SU-DHL-6 (cell line): ENCODE measurements at regions not wholly inside any gene's neighbourhood (a gene's known extent, or its start where the extent isn't known, plus 50 kb on each side); places are given as distances from the start of the nearest gene placed in this dataset.

Source experiments
- H2AFZ ChIP-seq: fragments of 200-600 bp; sonication (generic); 2 replicates; pipeline ENCODE4 v1.6.1; 2014; ENCODE audit warnings: low read depth, mild to moderate bottlenecking, moderate library complexity, mixed read lengths, antibody characterized with exemption, low read length; ENCODE audit not compliant: severe bottlenecking
- H3F3A ChIP-seq: fragments of 200-600 bp; shearing (Covaris generic); 2 replicates; pipeline ENCODE4 v1.6.0; 2016; ENCODE audit warnings: antibody characterized with exemption, mild to moderate bottlenecking; ENCODE audit not compliant: insufficient read depth
- H3K27ac ChIP-seq: fragments of 200-600 bp; sonication (generic); 2 replicates; pipeline ENCODE4 v1.5.1; 2016; ENCODE audit warnings: low read depth, mild to moderate bottlenecking, low read length, moderate library complexity, mixed read lengths
- H3K27me3 ChIP-seq: fragments of 200-600 bp; sonication (generic), shearing (Covaris generic); 2 replicates; pipeline ENCODE4 v1.6.0; 2014; ENCODE audit warnings: mild to moderate bottlenecking, low read length
- H3K36me3 ChIP-seq: fragments of 200-600 bp; sonication (generic); 2 replicates; pipeline ENCODE4 v1.6.1; 2014; ENCODE audit warnings: mild to moderate bottlenecking, low read length, mixed read lengths
- H3K4me2 ChIP-seq: fragments of 300-600, 200-600 bp; shearing (Covaris generic), sonication (generic); 2 replicates; pipeline ENCODE4 v1.6.0; 2014; ENCODE audit warnings: low read length, low read depth, mild to moderate bottlenecking; ENCODE audit not compliant: poor library complexity, severe bottlenecking
- H3K4me3 ChIP-seq: fragments of 200-600 bp; sonication (generic); 2 replicates; pipeline ENCODE4 v1.5.1; 2014; ENCODE audit warnings: antibody characterized with exemption, low read length, mild to moderate bottlenecking, mixed read lengths; ENCODE audit not compliant: insufficient read depth, poor library complexity, severe bottlenecking
- H3K79me2 ChIP-seq: fragments of 200-600 bp; sonication (generic); 2 replicates; pipeline ENCODE4 v1.6.1; 2014; ENCODE audit warnings: mild to moderate bottlenecking, low read length, moderate library complexity; ENCODE audit not compliant: insufficient read depth
- H3K9ac ChIP-seq: fragments of 200-600 bp; sonication (generic); 2 replicates; pipeline ENCODE4 v1.7.0; 2014; ENCODE audit warnings: mild to moderate bottlenecking, low read length
- H3K9me2 ChIP-seq: fragments of 200-600 bp; sonication (generic); replicated peaks from 2 replicates; pipeline ENCODE4 v1.6.1; 2014; ENCODE audit warnings: low read length; ENCODE audit not compliant: insufficient read depth
- H3K9me3 ChIP-seq: fragments of 200-600 bp; sonication (generic); 2 replicates; pipeline ENCODE4 v1.6.1; 2014; ENCODE audit warnings: low read length, mixed read lengths; ENCODE audit not compliant: insufficient read depth
- H4K20me1 ChIP-seq: fragments of 200-600 bp; sonication (generic); 2 replicates; pipeline ENCODE4 v1.6.1; 2014; ENCODE audit warnings: low read depth, mild to moderate bottlenecking, antibody characterized with exemption, low read length, moderate library complexity, mixed read lengths
- CTCF ChIP-seq: fragments of 200-600 bp; sonication (generic); IDR thresholded peaks from one replicate; pipeline ENCODE4 v1.5.1; 2017; ENCODE audit warnings: antibody characterized with exemption, mild to moderate bottlenecking, low read length, moderate library complexity; ENCODE audit not compliant: insufficient read depth, poor library complexity, severe bottlenecking
- EZH2phosphoT487 ChIP-seq: fragments of 200-600 bp; sonication (generic), shearing (Covaris generic); conservative IDR thresholded peaks from 2 replicates; pipeline ENCODE4 v1.6.1; 2018; ENCODE audit warnings: mild to moderate bottlenecking, antibody characterized with exemption, low read length, moderate library complexity, mixed read lengths

- H3K9ac ChIP-seq: no peak overlapping the region
- H4K20me1 ChIP-seq: no peaks in the 10 kb centered on the region
- no peaks in the 10 kb centered on the region for H3K79me2 ChIP-seq
- no peaks in the 10 kb centered on the region for H3F3A ChIP-seq
- no peak overlapping the region for H3K27ac ChIP-seq
- no peaks in the 10 kb centered on the region for H3K36me3 ChIP-seq
- no peak overlapping the region for H2AFZ ChIP-seq
- no peaks in the 10 kb centered on the region for H3K9me2 ChIP-seq
- no peak overlapping the region for H3K4me2 ChIP-seq
- no peaks in the 10 kb centered on the region for H3K27me3 ChIP-seq
- H3K4me3 ChIP-seq: no peak overlapping the region
- no peaks in the 10 kb centered on the region for H3K9me3 ChIP-seq
- TF ChIP-seq CTCF (no peak), EZH2phosphoT487 (no peak)
Observed at GRCh38 chr10:14449293-14449815, 118.6 kb upstream of the FRMD4A start.

GRCh38 chr10:14448197-14448990 is 117.7 kb upstream of the FRMD4A start:
- Histone ChIP-seq H3K4me2 (no peak overlapping the region), H2AFZ (no peak overlapping the region), H3F3A (no peaks in the 10 kb centered on the region), H3K9ac (no peak overlapping the region), H3K36me3 (no peaks in the 10 kb centered on the region), H3K79me2 (no peaks in the 10 kb centered on the region), H3K4me3 (no peak overlapping the region), H3K9me2 (no peaks in the 10 kb centered on the region), H3K27me3 (no peaks in the 10 kb centered on the region), H4K20me1 (no peaks in the 10 kb centered on the region), H3K27ac (no peak overlapping the region), H3K9me3 (no peaks in the 10 kb centered on the region)
- TF ChIP-seq EZH2phosphoT487: no peak
- TF ChIP-seq CTCF: no peak

GRCh38 chr10:14447094-14447839 is 116.5 kb upstream of the FRMD4A start:
- H3K79me2 ChIP-seq: no peaks in the 10 kb centered on the region
- TF ChIP-seq CTCF (no peak), EZH2phosphoT487 (no peak)
- no peaks in the 10 kb centered on the region for H4K20me1 ChIP-seq
- H3K9me2 ChIP-seq: no peaks in the 10 kb centered on the region
- no peaks in the 10 kb centered on the region for H3K36me3 ChIP-seq
- H3K4me3 ChIP-seq: no peak overlapping the region
- no peak overlapping the region for H3K27ac ChIP-seq
- no peak overlapping the region for H3K4me2 ChIP-seq
- H2AFZ ChIP-seq: no peak overlapping the region
- H3K9ac ChIP-seq: no peak overlapping the region
- no peaks in the 10 kb centered on the region for H3F3A ChIP-seq
- no peaks in the 10 kb centered on the region for H3K9me3 ChIP-seq
- H3K27me3 ChIP-seq: no peaks in the 10 kb centered on the region
